KOPT-K1 (cell line): ENCODE measurements at regions not wholly inside any gene's neighbourhood (a gene's known extent, or its start where the extent isn't known, plus 50 kb on each side); places are given as distances from the start of the nearest gene placed in this dataset.

Source experiments
- H3K27ac ChIP-seq: fragments of 200-600 bp; sonication (generic); 2 replicates; pipeline ENCODE4 v1.5.1; 2016; ENCODE audit warnings: antibody characterized with exemption, mild to moderate bottlenecking, low read depth, low read length; ENCODE audit not compliant: poor library complexity, severe bottlenecking
- H3K36me3 ChIP-seq: fragments of 200-600 bp; sonication (generic); 2 replicates; pipeline ENCODE4 v1.5.1; 2017; ENCODE audit warnings: antibody characterized with exemption, mild to moderate bottlenecking, low read length, moderate library complexity; ENCODE audit not compliant: insufficient read depth
- H3K9me3 ChIP-seq: fragments of 200-600 bp; sonication (generic); 2 replicates; pipeline ENCODE4 v1.5.1; 2017; ENCODE audit warnings: antibody characterized with exemption, low read length, mild to moderate bottlenecking; ENCODE audit not compliant: insufficient read depth, poor library complexity, severe bottlenecking

DNA sequence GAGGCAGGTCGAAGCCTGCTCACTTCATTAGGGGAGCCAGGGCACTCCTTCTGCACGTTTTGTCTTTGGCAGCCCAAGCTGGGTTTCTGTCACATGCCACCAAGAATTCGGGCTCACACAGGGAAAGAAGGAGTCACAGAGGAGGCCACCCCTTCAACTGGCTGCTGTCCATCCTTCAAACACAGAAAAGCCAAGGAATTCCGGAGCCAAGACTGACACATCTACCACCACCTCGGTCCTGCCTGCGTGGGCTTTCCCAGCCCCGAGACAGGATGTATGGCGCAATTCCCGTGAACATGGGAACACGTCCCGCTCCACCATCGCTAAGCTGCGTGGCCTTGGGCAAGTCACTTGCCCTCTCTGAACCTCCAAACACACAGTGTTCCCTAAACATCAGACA lies 70.4 kb downstream of the NCOR2 start:
- Histone ChIP-seq H3K9me3 (no peaks in the 10 kb centered on the region), H3K36me3 (peaks cover 34% of the 10 kb centered on the region), H3K27ac (no peak overlapping the region)

DNA sequence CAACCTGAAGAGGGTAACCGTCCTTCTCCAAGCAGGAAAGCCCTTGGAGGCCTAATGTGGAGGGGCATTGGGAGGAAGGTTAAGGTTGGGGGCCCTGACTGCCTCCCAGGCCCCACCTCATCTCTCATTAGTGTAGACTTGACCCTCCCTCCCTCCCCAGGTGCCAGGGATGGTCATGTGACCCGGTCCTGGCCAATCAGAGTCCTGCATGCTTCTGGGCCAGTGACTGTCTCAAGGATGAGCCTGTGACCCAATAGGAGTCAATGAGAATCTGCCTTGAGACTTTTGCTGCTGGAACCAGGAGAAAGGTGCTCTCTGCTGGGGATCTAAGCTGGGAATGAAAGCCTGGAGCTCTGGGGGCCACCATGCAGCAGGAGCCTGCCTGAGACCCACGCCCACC lies 70.8 kb downstream of the NCOR2 start:
- Histone ChIP-seq H3K27ac (no peak overlapping the region), H3K9me3 (no peaks in the 10 kb centered on the region), H3K36me3 (peaks cover 38% of the 10 kb centered on the region)

DNA sequence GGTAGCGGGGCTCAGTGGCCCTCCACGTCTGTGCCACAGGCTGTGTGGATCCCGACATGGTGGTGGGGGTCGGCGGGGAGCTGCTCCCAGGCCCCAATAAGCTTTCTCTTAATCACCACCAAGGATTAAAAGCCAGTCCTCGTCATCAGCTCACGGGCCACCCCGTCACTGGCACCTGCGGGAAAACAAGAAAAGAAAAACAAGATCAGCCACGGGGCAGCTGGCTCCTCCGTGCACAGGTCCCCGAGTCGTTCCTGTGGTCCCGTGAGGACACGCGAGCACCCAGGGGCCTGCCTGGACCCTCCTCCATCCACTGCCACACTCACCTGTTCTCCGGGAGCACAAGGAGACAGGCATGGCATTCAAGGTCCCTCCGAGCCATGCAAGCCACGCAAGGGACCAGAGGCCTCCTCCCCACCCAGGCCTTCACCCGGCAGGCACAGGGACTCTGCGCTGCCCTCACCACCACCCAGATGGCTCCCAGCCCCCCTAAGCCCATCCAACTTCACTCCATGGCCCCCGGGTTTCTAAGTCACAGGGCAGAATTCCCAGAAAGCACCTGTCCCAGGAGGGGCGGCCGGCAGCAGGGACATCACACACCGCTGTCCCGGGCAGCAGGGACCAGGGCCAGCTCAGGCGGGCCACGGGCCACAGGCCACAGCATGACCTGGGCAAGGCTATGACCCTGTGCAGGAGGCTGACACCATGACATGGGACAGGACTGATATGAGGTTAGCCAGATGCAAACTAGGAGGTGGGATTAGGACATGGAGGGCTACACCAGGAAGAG lies 72.0 kb downstream of the NCOR2 start:
- Histone ChIP-seq H3K36me3 (peaks cover 49% of the 10 kb centered on the region), H3K27ac (no peak overlapping the region), H3K9me3 (no peaks in the 10 kb centered on the region)

DNA sequence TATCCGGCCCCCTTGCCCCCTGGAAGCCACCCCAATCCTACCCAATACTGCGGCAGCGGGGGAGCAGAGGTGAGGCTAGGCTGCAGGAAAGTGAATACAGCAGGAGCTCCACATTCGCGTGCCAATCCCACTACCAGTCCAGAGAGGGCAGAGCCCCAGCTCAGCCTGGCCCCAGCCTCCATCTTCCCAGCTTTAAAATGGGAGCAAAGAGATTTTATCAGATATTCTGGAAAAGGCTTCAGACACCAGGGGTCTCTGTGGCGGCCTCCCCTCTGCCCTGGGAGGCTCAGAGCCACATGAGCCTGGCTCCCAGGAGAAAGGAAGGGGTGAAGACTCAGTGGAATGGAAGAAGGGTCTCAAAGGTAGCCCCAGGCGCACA lies 72.7 kb downstream of the NCOR2 start:
- Histone ChIP-seq H3K36me3 (peaks cover 49% of the 10 kb centered on the region), H3K27ac (peak overlapping the region; percentile 8), H3K9me3 (no peaks in the 10 kb centered on the region)

DNA sequence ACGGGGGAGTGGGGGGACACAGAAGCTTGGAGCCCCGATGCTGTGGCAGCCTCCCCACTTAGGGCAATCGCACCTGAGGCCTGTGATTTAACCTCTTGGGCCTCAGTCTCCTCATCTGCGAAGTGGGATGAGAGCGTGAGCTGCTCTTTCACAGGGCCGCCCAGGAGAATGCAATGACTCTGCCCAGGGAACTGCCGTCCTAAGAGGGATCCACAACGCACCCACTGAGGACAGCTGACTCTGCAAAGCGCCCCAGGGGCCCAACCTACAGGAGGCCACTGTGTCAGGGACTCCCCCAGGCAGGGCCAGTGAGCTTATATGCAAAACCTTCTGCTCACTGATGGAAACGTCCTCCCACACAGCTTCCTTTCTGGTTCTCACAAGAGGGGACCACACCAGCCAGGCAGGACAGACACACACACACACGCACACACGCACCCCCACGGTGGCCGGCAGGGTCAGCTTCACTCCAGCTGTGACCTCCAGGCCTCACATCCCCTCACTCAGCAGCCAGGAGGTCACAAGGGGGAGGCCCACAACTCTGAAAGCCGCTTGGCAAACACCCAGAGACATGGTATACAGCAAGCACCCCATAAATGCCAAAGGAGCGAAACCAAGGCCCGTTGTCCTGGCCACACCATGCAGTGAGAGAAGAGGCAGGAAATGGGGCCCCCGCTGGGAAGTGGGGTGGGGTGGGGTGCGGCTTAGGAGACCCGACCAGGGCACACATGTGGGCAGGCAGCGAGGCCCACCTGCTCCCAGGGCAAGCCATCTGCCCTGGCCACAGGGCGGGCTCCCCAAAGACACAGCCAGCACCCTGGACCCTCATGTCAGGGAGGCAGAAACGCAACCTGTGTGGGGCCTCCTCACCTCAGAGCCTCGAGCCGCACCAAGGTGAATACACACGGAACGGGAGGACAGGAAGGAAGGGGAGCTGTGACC lies 73.3 kb downstream of the NCOR2 start:
- no peaks in the 10 kb centered on the region for H3K9me3 ChIP-seq
- H3K27ac ChIP-seq, result peak overlapping the region; percentile 8
- H3K36me3 ChIP-seq, result peaks cover 55% of the 10 kb centered on the region

DNA sequence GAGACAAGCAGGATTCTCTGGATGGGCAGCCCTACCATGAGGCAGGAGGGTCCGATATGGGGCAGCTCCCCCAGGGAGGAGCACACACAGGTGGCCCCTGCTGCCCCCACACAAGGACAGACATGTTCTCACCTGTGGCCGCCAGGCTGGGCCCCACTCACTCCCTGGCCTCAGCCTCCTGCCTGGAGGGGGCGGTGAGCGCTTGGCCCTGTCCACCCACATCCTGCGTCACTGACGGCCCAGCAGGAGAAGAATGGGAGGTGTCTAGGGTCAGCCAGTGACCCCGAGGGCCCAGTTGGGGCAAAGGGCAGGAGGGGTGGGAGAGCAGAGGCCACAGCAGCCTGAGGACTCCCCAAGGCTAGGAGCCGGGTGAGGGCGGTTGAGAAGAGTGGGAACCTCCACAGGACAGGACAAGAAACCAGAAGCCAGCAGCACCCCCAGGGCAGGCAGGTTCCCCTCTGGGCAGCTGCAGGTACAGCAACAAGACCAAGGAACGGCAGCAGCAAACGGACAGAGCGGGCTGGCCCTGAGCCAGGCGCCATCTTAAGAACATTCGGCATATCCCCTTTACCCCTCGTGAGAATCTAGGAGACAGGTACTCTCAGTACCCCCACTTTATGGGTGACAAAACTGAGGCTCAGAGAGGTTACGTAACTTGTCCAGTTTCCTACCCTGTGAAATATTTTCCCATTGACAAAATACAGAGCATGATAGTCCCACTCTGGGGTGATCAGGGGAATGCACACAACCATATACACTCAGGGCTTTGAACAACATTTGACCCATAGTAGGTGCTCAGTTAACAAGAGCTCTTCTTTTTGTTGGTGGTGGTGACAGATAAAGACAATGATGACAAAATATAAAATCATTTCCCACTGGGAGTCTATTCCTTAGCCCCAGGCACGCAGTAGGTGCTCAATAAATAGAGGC lies 74.3 kb downstream of the NCOR2 start:
- Histone ChIP-seq H3K27ac (no peak overlapping the region), H3K36me3 (peaks cover 56% of the 10 kb centered on the region), H3K9me3 (no peaks in the 10 kb centered on the region)

DNA sequence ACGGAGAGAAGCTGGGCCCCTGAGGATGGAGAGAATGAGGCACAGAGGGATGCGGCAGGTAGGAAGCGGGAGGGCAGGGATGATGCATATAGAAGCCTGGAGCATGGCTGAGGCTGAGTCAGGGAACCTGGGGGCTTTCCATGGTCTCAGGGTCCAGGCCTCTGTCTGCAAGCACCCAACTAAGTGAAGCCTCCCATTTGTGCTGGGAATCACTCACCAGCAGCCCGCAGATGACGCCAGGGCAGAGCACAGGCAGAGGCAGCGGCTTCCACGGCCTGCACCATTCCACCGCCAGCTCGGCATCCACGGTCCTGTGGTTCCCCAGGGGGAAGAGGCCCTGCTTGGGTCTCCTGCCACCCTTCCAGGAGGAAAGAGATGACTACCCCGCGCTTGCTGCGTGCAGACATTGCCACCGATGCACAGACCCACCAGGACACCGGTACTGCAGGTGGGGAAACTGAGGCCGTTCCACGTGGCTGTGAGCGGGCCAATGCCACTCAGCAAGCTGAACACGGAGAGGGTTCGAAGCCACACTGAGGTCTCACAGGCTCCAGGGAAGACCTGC lies 75.5 kb downstream of the NCOR2 start:
- peaks cover 56% of the 10 kb centered on the region for H3K36me3 ChIP-seq
- no peak overlapping the region for H3K27ac ChIP-seq
- H3K9me3 ChIP-seq, result no peaks in the 10 kb centered on the region

DNA sequence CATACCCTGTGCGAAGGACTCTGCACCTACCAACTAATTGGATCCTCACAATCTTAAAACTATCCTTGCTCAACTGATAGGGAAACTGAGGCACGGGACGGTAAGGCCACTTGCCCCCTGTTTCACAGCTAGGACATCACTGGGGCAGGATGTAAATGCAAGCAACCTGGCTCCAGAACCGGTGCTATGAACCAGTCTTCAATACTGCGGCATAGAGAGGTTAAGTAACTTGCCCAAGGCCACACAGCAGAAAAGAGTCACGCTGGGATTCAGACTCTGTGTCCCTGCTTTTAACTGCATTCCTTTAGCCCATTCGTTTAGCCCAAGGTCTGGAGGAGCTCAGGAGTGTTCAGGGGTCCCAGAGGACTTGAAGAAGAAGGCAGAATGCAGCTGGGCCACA lies 76.1 kb downstream of the NCOR2 start:
- no peaks in the 10 kb centered on the region for H3K9me3 ChIP-seq
- no peak overlapping the region for H3K27ac ChIP-seq
- peaks cover 59% of the 10 kb centered on the region for H3K36me3 ChIP-seq

DNA sequence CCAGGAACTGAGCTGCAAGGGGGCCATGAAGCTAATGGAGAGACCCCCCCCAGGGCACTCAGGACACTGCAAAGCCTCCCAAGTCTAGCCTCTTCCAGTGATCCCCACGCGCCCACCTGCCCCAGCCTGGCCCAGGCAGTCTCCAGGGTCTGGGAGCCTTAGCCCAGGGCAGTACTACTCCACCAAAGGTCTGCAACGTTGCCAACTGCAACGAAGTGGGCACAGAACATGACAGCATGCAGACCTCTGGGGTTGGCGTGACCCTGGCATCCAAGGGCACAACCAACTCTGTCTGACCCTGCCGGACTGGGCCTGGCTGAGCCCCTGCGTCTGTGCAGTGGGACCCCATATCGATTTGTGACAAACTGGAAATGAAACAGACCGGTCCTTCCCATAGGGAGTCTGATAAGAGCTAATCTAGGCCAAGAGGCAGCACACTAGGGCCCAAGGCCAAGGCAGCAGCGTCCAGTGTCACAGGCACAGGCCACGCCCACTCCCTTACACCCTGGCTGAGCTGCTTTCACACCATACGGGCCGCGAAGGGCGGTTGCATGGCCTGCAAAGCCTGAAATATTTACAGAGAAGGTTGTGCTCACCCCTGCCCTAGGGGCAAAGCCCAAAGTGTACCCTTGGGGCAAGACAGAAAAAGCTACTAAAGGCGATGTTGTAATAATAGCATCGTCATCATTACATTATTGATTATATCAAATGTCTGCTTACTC lies 76.7 kb downstream of the NCOR2 start:
- H3K9me3 ChIP-seq, result no peaks in the 10 kb centered on the region
- H3K27ac ChIP-seq, result no peak overlapping the region
- H3K36me3 ChIP-seq, result peaks cover 59% of the 10 kb centered on the region

DNA sequence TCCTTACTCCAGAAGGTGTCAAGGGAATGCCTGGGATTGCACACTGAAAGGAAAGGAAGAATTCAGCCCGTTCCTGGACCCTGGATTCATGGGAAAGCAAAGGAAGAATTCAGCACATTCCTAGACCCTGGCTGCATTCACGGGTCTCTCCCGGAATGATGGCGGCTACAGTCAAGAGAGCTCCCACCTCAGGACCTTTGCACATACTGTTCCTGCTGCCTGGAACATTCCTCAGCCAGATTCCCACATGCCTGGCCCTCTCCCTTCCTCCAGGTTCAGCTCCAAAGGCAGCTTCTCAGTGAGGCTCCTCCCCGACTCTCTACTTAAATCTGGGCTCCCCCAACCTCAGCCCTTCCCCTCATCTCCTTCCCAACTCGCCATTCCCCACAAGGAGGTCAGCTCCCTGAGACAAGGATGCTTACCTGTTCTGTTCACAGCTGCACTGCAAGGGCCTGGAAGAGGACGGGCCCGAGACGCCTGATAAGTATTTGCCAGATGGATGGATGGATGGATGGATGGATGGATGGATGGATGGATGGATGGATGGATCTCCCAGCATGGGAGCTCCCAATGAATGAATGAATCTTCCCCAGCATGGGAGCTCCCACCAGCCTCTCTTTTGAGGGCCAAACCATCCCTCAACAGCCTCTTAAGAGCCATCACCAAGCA lies 77.4 kb downstream of the NCOR2 start:
- no peaks in the 10 kb centered on the region for H3K9me3 ChIP-seq
- H3K36me3 ChIP-seq, result peaks cover 61% of the 10 kb centered on the region
- no peak overlapping the region for H3K27ac ChIP-seq

DNA sequence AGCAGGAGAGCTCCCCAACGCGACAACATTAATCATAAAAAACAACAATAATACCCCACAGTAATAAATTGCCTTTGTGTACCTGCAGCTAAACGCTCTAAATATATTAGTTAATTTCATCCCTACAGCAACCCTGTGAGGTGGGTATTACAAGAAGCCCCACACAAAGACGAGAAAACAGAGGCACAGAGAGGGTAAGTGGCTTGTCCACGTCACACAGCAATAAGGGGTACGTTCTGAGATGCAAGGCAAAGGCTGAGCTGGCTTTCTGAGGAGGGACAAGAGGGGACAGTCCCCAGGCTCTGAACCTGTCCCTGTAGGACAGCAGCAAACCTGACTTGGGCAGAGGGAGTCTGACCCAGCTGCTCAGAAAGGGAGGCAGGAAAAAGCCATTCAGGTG lies 78.2 kb downstream of the NCOR2 start:
- no peaks in the 10 kb centered on the region for H3K9me3 ChIP-seq
- no peak overlapping the region for H3K27ac ChIP-seq
- peaks cover 61% of the 10 kb centered on the region for H3K36me3 ChIP-seq

DNA sequence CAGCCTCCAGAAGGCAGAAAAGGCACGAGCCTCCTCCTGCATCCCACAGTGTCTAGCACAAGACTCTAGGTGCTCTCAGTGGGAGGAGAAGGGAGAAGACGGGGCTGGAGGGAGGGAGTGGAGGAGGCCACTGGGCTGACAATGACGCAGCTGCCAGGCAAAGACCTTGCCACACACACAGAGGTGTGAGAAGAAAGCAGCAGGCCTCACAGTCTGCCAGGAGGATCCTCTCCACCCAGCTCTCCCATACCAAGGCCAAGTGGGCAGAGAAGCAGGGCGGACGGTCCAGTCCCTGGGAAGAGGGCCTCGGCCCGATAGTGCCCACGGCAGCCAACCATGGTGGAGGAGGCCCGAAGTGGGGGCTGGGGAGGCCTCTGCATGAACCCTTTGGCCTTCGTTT lies 78.9 kb downstream of the NCOR2 start:
- peaks cover 61% of the 10 kb centered on the region for H3K36me3 ChIP-seq
- H3K9me3 ChIP-seq, result no peaks in the 10 kb centered on the region
- no peak overlapping the region for H3K27ac ChIP-seq

DNA sequence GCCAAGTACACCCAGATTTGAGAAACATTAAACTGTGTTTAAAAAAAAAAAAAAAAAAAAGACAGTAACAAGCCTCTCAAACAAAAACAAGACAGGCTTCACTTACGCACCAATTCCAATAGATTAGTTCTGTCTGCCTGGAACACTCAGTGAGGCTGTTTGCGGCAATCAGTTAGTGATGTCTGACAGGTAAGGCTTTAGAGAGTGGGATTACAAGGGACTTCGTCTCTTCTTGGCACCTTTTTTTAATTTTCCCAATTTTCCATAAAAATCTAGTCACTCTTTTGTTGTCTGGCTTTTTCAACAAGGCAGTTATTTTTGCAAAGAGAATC lies 79.6 kb downstream of the NCOR2 start:
- H3K36me3 ChIP-seq, result peaks cover 61% of the 10 kb centered on the region
- H3K9me3 ChIP-seq, result no peaks in the 10 kb centered on the region
- no peak overlapping the region for H3K27ac ChIP-seq
